HCT116 (cell line): ENCODE measurements at regions not wholly inside any gene's neighbourhood (a gene's known extent, or its start where the extent isn't known, plus 50 kb on each side); places are given as distances from the start of the nearest gene placed in this dataset.

ENCODE experiments used
- ATAC-seq: fragments of 200-7000 bp; cut with Tn5 transposase; 2 replicates; pipeline ENCODE4 v1.9.1; 2020; ENCODE audit warnings: mild to moderate bottlenecking, moderate library complexity
- BruUV-seq: library from RNA; stranded (reverse); fragments of 400-500 nt; replicated peaks from 2 replicates; lab custom pipeline; 2021; lab: Mats Ljungman, UMichigan
- CTCF ChIA-PET: fragments of 300-600 bp; sonication (Branson Sonifier 250); formaldehyde crosslinking; loops from one replicate; lab custom pipeline; 2021; ENCODE audit warnings: antibody characterized with exemption; lab: Charles Lee
- POLR2A ChIA-PET: fragments of 300-600, 350-600 bp; sonication (Branson Sonifier 250); formaldehyde crosslinking; loops from one replicate; lab custom pipeline; 2021; ENCODE audit warnings: antibody characterized with exemption; lab: Charles Lee
- RAD21 ChIA-PET, 2 experiments: fragments of 300-600 bp; sonication (Branson Sonifier 250); formaldehyde crosslinking; loops; one replicate each; lab custom pipeline; 2023; ENCODE audit warnings: low total read pairs in 2 of 2; ENCODE audit not compliant: uncharacterized antibody in 2 of 2, unreplicated experiment in 2 of 2, low non-redundant PET in 1 of 2; lab: Charles Lee
- DNase-seq: peaks from one replicate; pipeline ENCODE4 v3.0.0-alpha.2; 2010; ENCODE audit warnings: low read depth, low spot score
- H2AFZ ChIP-seq: fragments of 200-600 bp; shearing (Covaris generic), sonication (generic); 2 replicates; pipeline ENCODE4 v1.6.1; 2017; ENCODE audit warnings: low read depth, mixed run types, mixed read lengths, antibody characterized with exemption, low read length; ENCODE audit not compliant: poor library complexity, severe bottlenecking
- H3K27ac ChIP-seq: 2 replicates; pipeline ENCODE4 v1.5.1; 2012; ENCODE audit warnings: low read depth, low read length
- H3K27me3 ChIP-seq: fragments of 200-600 bp; sonication (generic); 2 replicates; pipeline ENCODE4 v1.6.1; 2016; ENCODE audit warnings: mixed run types, low read length, mixed read lengths; ENCODE audit not compliant: insufficient read depth
- H3K36me3 ChIP-seq, 2 experiments: fragments of 200-500 bp in 1 of 2; fragments of 200-600 bp in 1 of 2; sonication (Bioruptor generic) in 1 of 2; sonication (generic) in 1 of 2; 2 replicates each; pipeline versions ENCODE4 v1.5.1 to v1.6.1; 2014 to 2016; ENCODE audit warnings: low read length in 2 of 2, inconsistent platforms in 1 of 2, mixed read lengths in 1 of 2, mixed run types in 1 of 2; ENCODE audit not compliant: insufficient read depth in 2 of 2, control insufficient read depth in 1 of 2
- H3K4me1 ChIP-seq, 2 experiments: fragments of 200-600 bp in 1 of 2; sonication (generic) in 1 of 2; 2 replicates each; pipeline versions ENCODE4 v1.5.1 to v1.6.1; 2012 to 2017; ENCODE audit warnings: low read length in 2 of 2, inconsistent platforms in 1 of 2, mild to moderate bottlenecking in 1 of 2, mixed read lengths in 1 of 2, mixed run types in 1 of 2, moderate library complexity in 1 of 2; ENCODE audit not compliant: insufficient read depth in 2 of 2, control insufficient read depth in 1 of 2
- H3K4me2 ChIP-seq: fragments of 200-600 bp; sonication (generic); 2 replicates; pipeline ENCODE4 v1.6.1; 2017; ENCODE audit warnings: mixed run types, low read length, mixed read lengths
- H3K4me3 ChIP-seq, 2 experiments: fragments of 200-600 bp in 1 of 2; sonication (generic) in 1 of 2; replicated peaks in 1 of 2; 2 replicates each; pipeline ENCODE4 v1.5.1; 2011 to 2016; ENCODE audit warnings: low read length in 2 of 2, control low read depth in 1 of 2, low read depth in 1 of 2, mild to moderate bottlenecking in 1 of 2, mixed read lengths in 1 of 2, mixed run types in 1 of 2
- H3K79me2 ChIP-seq: fragments of 200-600 bp; sonication (generic); 2 replicates; pipeline ENCODE4 v1.6.1; 2017; ENCODE audit warnings: mild to moderate bottlenecking, mixed run types, low read length, moderate library complexity, mixed read lengths; ENCODE audit not compliant: insufficient read depth
- H3K9ac ChIP-seq: fragments of 200-600 bp; sonication (generic); 2 replicates; pipeline ENCODE4 v1.6.1; 2016; ENCODE audit warnings: low read length, mixed read lengths
- H3K9me2 ChIP-seq: fragments of 200-600 bp; sonication (generic), shearing (Covaris generic); 2 replicates; pipeline ENCODE4 v1.6.1; 2017; ENCODE audit warnings: mixed run types, mild to moderate bottlenecking, moderate library complexity; ENCODE audit not compliant: insufficient read depth
- H3K9me3 ChIP-seq, 2 experiments: fragments of 200-500 bp in 1 of 2; fragments of 200-600 bp in 1 of 2; sonication (Bioruptor generic) in 1 of 2; sonication (generic) in 1 of 2; 2 replicates each; pipeline ENCODE4 v1.6.1; 2014 to 2017; ENCODE audit warnings: low read length in 2 of 2, mixed read lengths in 2 of 2, inconsistent platforms in 1 of 2, low read depth in 1 of 2, mild to moderate bottlenecking in 1 of 2, mixed run types in 1 of 2, moderate library complexity in 1 of 2; ENCODE audit not compliant: control insufficient read depth in 1 of 2, insufficient read depth in 1 of 2
- H4K20me1 ChIP-seq: fragments of 200-600 bp; sonication (generic), shearing (Covaris generic); 2 replicates; pipeline ENCODE4 v1.6.1; 2017; ENCODE audit warnings: mixed run types, mild to moderate bottlenecking, moderate library complexity; ENCODE audit not compliant: insufficient read depth
- EZH2phosphoT487 ChIP-seq: fragments of 200-600 bp; IDR thresholded peaks from 2 replicates; pipeline ENCODE4 v1.6.1; 2018; ENCODE audit warnings: antibody characterized with exemption, borderline replicate concordance
- JUND ChIP-seq: IDR thresholded peaks from 2 replicates; pipeline ENCODE4 v1.6.1; 2012
- MAX ChIP-seq: IDR thresholded peaks from 2 replicates; pipeline ENCODE4 v1.6.1; 2012
- RAD21 ChIP-seq: IDR thresholded peaks from 2 replicates; pipeline ENCODE4 v1.6.1; 2012; ENCODE audit warnings: low read depth, mild to moderate bottlenecking
- SP1 ChIP-seq: IDR thresholded peaks from 2 replicates; pipeline ENCODE4 v1.6.1; 2012; ENCODE audit warnings: low read depth
- YY1 ChIP-seq: IDR thresholded peaks from 2 replicates; pipeline ENCODE4 v1.6.1; 2011; ENCODE audit warnings: low read length, low read depth, moderate library complexity, mild to moderate bottlenecking; ENCODE audit not compliant: insufficient replicate concordance; ENCODE audit errors: extremely low read depth
- ZNF274 ChIP-seq: fragments of 200-500 bp; sonication (Bioruptor generic); IDR thresholded peaks from 2 replicates; pipeline ENCODE4 v1.6.1; 2014; ENCODE audit warnings: mild to moderate bottlenecking, low read depth, low read length, inconsistent platforms
- intact Hi-C: fragments of 100-400 bp; cut with micrococcal nuclease; formaldehyde crosslinking; loops from 2 replicates; pipeline ENCODE4 v1.10.0; 2022

GRCh38 chr7:125563964-125564529 lies 634.4 kb upstream of the POT1 start:
- DNase-seq = no peak

GRCh38 chr7:125563557-125563956 lies 633.9 kb upstream of the POT1 start:
- Histone ChIP-seq H3K79me2 (no peaks in the 10 kb centered on the region), H3K4me3 (no peak overlapping the region), H3K36me3 (no peaks in the 10 kb centered on the region), H3K4me2 (no peak overlapping the region), H3K27me3 (no peaks in the 10 kb centered on the region), H2AFZ (no peak overlapping the region), H3K4me1 (no peaks in the 10 kb centered on the region), H3K27ac (no peak overlapping the region), H3K9me3 (no peaks in the 10 kb centered on the region), H3K9me2 (no peaks in the 10 kb centered on the region), H3K9ac (no peak overlapping the region), H4K20me1 (no peaks in the 10 kb centered on the region)
- TF ChIP-seq EZH2phosphoT487 = no peak
- BruUV-seq = no TSS peak
- ChIA-PET POLR2A (no interaction called here), RAD21 (no interaction called here), CTCF (no interaction called here)
- no peak for ATAC-seq
- intact Hi-C loops = no loop called here
- DNase-seq = no peak

More at GRCh38 chr7:125563964-125564529, 634.4 kb upstream of the POT1 start:
- ChIA-PET RAD21 (no interaction called here), CTCF (no interaction called here), POLR2A (no interaction called here)
- no peak overlapping the region for H2AFZ ChIP-seq
- no peaks in the 10 kb centered on the region for H4K20me1 ChIP-seq
- TF ChIP-seq RAD21 = no peak
- no peak for TF ChIP-seq JUND
- no peak for TF ChIP-seq ZNF274
- no peak for TF ChIP-seq MAX
- no peak for TF ChIP-seq YY1
- no peak for TF ChIP-seq SP1
- H3K9me2 ChIP-seq = no peaks in the 10 kb centered on the region
- H3K36me3 ChIP-seq = no peaks in the 10 kb centered on the region
- no peak overlapping the region for H3K27ac ChIP-seq
- H3K27me3 ChIP-seq = no peaks in the 10 kb centered on the region
- H3K9ac ChIP-seq = no peak overlapping the region
- no peaks in the 10 kb centered on the region for H3K79me2 ChIP-seq
- no peak for ATAC-seq
- BruUV-seq = no TSS peak
- intact Hi-C loops = no loop called here
- H3K4me2 ChIP-seq = no peak overlapping the region
- no peaks in the 10 kb centered on the region for H3K9me3 ChIP-seq
- H3K4me1 ChIP-seq = no peaks in the 10 kb centered on the region
- H3K4me3 ChIP-seq = no peak overlapping the region
